Ascending aorta (tissue), 2 donors: ENCODE measurements at regions not wholly inside any gene's neighbourhood (a gene's known extent, or its start where the extent isn't known, plus 50 kb on each side); places are given as distances from the start of the nearest gene placed in this dataset.

Experiments
- DNase-seq, 2 donors: peaks; one replicate each; pipeline ENCODE4 v3.0.0-alpha.2; 2019; ENCODE audit warnings: low spot score in 2 of 2
- H3K27ac ChIP-seq, 2 donors: fragments of 200-600 bp; sonication (generic); one replicate each; pipeline ENCODE4 v1.5.1; 2016 to 2017; ENCODE audit warnings: mild to moderate bottlenecking in 1 of 2
- H3K27me3 ChIP-seq: fragments of 200-600 bp; sonication (generic); one replicate; pipeline ENCODE4 v1.5.1; 2017
- H3K36me3 ChIP-seq, 2 donors: fragments of 200-600 bp; sonication (generic); one replicate each; pipeline ENCODE4 v1.5.1; 2016
- H3K4me1 ChIP-seq, 2 donors: fragments of 200-600 bp; sonication (generic); one replicate each; pipeline ENCODE4 v1.5.1; 2016 to 2017; ENCODE audit warnings: mild to moderate bottlenecking in 1 of 2
- H3K4me3 ChIP-seq, 2 donors: fragments of 200-600 bp; sonication (generic); one replicate each; pipeline ENCODE4 v1.5.1; 2016 to 2017; ENCODE audit warnings: mild to moderate bottlenecking in 1 of 2
- H3K9me3 ChIP-seq, 2 donors: fragments of 200-600 bp; sonication (generic); one replicate each; pipeline ENCODE4 v1.5.1; 2016
- CTCF ChIP-seq, 3 experiments: fragments of 200-600 bp in 2 of 3; fragments of 450-650 bp in 1 of 3; sonication (generic) in 2 of 3; IDR thresholded peaks; one replicate each; pipeline ENCODE4 v1.5.1; 2016 to 2019; ENCODE audit warnings: antibody characterized with exemption in 3 of 3, mild to moderate bottlenecking in 1 of 3, moderate library complexity in 1 of 3
- intact Hi-C: fragments of 100-400 bp; cut with DNase I; formaldehyde crosslinking; loops from one replicate; pipeline ENCODE4 v1.15.1; 2023

GRCh38 chr4:11606078-11606477, 177.4 kb upstream of the HS3ST1 start:
- H3K4me3 ChIP-seq: no peak overlapping the region
- no peak overlapping the region for H3K27ac ChIP-seq
- TF ChIP-seq CTCF (IDR thresholded peaks at IDR 0.05): no peak
- no peaks in the 10 kb centered on the region for H3K4me1 ChIP-seq
- intact Hi-C loops: no loop called here
- H3K36me3 ChIP-seq: no peaks in the 10 kb centered on the region
- H3K9me3 ChIP-seq: no peaks in the 10 kb centered on the region
- DNase-seq: no peak
- H3K27me3 ChIP-seq: no peaks in the 10 kb centered on the region

GRCh38 chr4:11605597-11605996, 176.9 kb upstream of the HS3ST1 start:
- intact Hi-C loops: no loop called here
- H3K27me3 ChIP-seq: no peaks in the 10 kb centered on the region
- no peak for DNase-seq
- no peak for TF ChIP-seq CTCF (IDR thresholded peaks at IDR 0.05)
- H3K4me3 ChIP-seq: no peak overlapping the region
- no peaks in the 10 kb centered on the region for H3K36me3 ChIP-seq
- no peak overlapping the region for H3K27ac ChIP-seq
- H3K4me1 ChIP-seq: no peaks in the 10 kb centered on the region
- no peaks in the 10 kb centered on the region for H3K9me3 ChIP-seq

GRCh38 chr4:11604821-11605220, 176.1 kb upstream of the HS3ST1 start:
- intact Hi-C loops: no loop called here
- no peaks in the 10 kb centered on the region for H3K36me3 ChIP-seq
- H3K27me3 ChIP-seq: no peaks in the 10 kb centered on the region
- H3K9me3 ChIP-seq: no peaks in the 10 kb centered on the region
- H3K4me3 ChIP-seq: no peak overlapping the region
- no peaks in the 10 kb centered on the region for H3K4me1 ChIP-seq
- DNase-seq: no peak
- TF ChIP-seq CTCF (IDR thresholded peaks at IDR 0.05): no peak
- no peak overlapping the region for H3K27ac ChIP-seq

- Histone ChIP-seq H3K36me3 (no peaks in the 10 kb centered on the region), H3K27me3 (no peaks in the 10 kb centered on the region), H3K27ac (no peak overlapping the region), H3K4me3 (no peak overlapping the region), H3K9me3 (no peaks in the 10 kb centered on the region), H3K4me1 (no peaks in the 10 kb centered on the region)
- no peak for TF ChIP-seq CTCF (IDR thresholded peaks at IDR 0.05)
- DNase-seq: no peak
- intact Hi-C loops: no loop called here
Measured at GRCh38 chr4:11603591-11604194, 175.0 kb upstream of the HS3ST1 start.

- H3K27ac ChIP-seq: no peak overlapping the region
- TF ChIP-seq CTCF (IDR thresholded peaks at IDR 0.05): no peak
- no peaks in the 10 kb centered on the region for H3K36me3 ChIP-seq
- H3K9me3 ChIP-seq: no peaks in the 10 kb centered on the region
- no peak overlapping the region for H3K4me3 ChIP-seq
- no peaks in the 10 kb centered on the region for H3K27me3 ChIP-seq
- no peaks in the 10 kb centered on the region for H3K4me1 ChIP-seq
- intact Hi-C loops: no loop called here
- no peak for DNase-seq
Measured at GRCh38 chr4:11602606-11603340, 174.1 kb upstream of the HS3ST1 start.
